T-helper 22 cell (primary cell): ENCODE measurements at regions not wholly inside any gene's neighbourhood (a gene's known extent, or its start where the extent isn't known, plus 50 kb on each side); places are given as distances from the start of the nearest gene placed in this dataset.
"Not testable (repeated sequence)": the region's sequence is repeated elsewhere in the genome, so short reads cannot be mapped to it uniquely, and the experiment has no call there.

Experiments
- DNase-seq: peaks from one replicate; pipeline ENCODE4 v3.0.0-alpha.2; 2020; ENCODE audit warnings: low read depth

GRCh38 chr3:72275331-72275751, 490.4 kb upstream of the PROK2 start:
- DNase-seq, result no peak

GRCh38 chr3:72274493-72275330, 489.8 kb upstream of the PROK2 start:
- DNase-seq, result no peak

GRCh38 chr3:72273615-72274014, 488.7 kb upstream of the PROK2 start:
- DNase-seq, result no peak

GRCh38 chr3:72272356-72272755, 487.4 kb upstream of the PROK2 start:
- no peak for DNase-seq

- no peak for DNase-seq
Observed at GRCh38 chr3:72271923-72272322, 487.0 kb upstream of the PROK2 start.

- DNase-seq, result no peak
Observed at GRCh38 chr3:72271216-72271615, 486.3 kb upstream of the PROK2 start.

GRCh38 chr3:72270730-72271129, 485.8 kb upstream of the PROK2 start:
- no peak for DNase-seq

GRCh38 chr3:72270072-72270681, 485.2 kb upstream of the PROK2 start:
- no peak for DNase-seq

- DNase-seq, result no peak
Observed at GRCh38 chr3:72269475-72269874, 484.5 kb upstream of the PROK2 start.

GRCh38 chr3:72266921-72267524, 482.1 kb upstream of the PROK2 start:
- not testable (repeated sequence) for DNase-seq

GRCh38 chr3:72266016-72266370, 481.0 kb upstream of the PROK2 start:
- no peak for DNase-seq

GRCh38 chr3:72265256-72266015, 480.5 kb upstream of the PROK2 start:
- DNase-seq, result no peak

GRCh38 chr3:72263223-72263990, 478.5 kb upstream of the PROK2 start:
- DNase-seq, result no peak

GRCh38 chr3:72262736-72263135, 477.8 kb upstream of the PROK2 start:
- DNase-seq, result no peak

GRCh38 chr3:72261566-72262564, 476.9 kb upstream of the PROK2 start:
- no peak for DNase-seq

GRCh38 chr3:72260588-72260910, 475.6 kb upstream of the PROK2 start:
- DNase-seq, result no peak

GRCh38 chr3:72259755-72260587, 475.0 kb upstream of the PROK2 start:
- DNase-seq, result no peak

GRCh38 chr3:72258361-72259141, 473.6 kb upstream of the PROK2 start:
- DNase-seq, result no peak

GRCh38 chr3:72257738-72258137, 472.8 kb upstream of the PROK2 start:
- DNase-seq, result no peak
